ENCODE measurements at regions not wholly inside any gene's neighbourhood (a gene's known extent, or its start where the extent isn't known, plus 50 kb on each side); places are given as distances from the start of the nearest gene placed in this dataset.

DNA sequence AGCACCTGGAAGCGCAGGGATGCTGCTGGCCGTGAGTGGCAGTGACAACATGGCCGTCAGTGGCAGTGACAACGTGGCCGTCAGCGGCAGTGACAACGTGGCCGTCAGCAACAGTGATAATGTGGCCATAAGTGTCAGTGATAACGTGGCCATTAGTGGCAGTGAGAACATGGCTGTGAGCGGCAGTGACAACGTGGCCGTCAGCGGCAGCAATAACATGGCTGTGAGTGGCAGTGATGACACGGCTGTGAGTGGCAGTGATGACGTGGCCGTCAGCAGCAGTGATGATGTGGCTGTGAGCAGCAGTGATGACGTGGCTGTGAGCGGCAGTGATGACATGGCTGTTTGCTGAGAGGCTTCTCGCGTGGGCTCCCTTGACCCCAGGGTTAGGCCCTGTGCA lies 169.8 kb downstream of the ERMARD start:
- H2AFZ ChIP-seq (ENCODE audit: low read length): no peak overlapping the region
- no peak overlapping the region for H3K9ac ChIP-seq (replicated peaks in 1 of 4; ENCODE audit: extremely low read depth in 1 of 4, low read depth in 3 of 4, low read length in 3 of 4)
- POLR2A ChIA-PET (ENCODE audit: partially characterized antibody): no interaction called here
- no peak overlapping the region for H2BK20ac ChIP-seq (ENCODE audit: low read length)
- no peak overlapping the region for H3K4me3 ChIP-seq (ENCODE audit: extremely low read depth in 1 of 4, insufficient read depth in 2 of 4, low read depth in 3 of 4, low read length in 4 of 4)
- no peaks in the 10 kb centered on the region; a peak in 1 of 7 replicates for H3K4me1 ChIP-seq (replicated peaks in 1 of 4; ENCODE audit: control insufficient read depth in 3 of 4, insufficient read depth in 4 of 4, low read length in 3 of 4)
- H3K27me3 ChIP-seq (replicated peaks in 1 of 4; ENCODE audit: control insufficient read depth in 3 of 4, extremely low read depth in 1 of 4, insufficient read depth in 3 of 4, low read length in 3 of 4): no peaks in the 10 kb centered on the region
- peak overlapping the region; percentile 10 for H4K5ac ChIP-seq (ENCODE audit: insufficient read length, low read depth, low read length)
- no peak overlapping the region for H3K27ac ChIP-seq (ENCODE audit: low read depth, low read length)
- H4K20me1 ChIP-seq (replicated peaks in 1 of 2; ENCODE audit: control insufficient read depth in 1 of 2, insufficient read depth in 2 of 2, low read length in 2 of 2): peaks cover 0 to 2% of the 10 kb centered on the region in 2 experiments
- peaks cover 10% of the 10 kb centered on the region; the same call in 1 of the 2 replicates for H3K23me2 ChIP-seq (ENCODE audit: low read depth, low read length)
- H2AK5ac ChIP-seq (ENCODE audit: low read depth, low read length): no peak overlapping the region
- TF ChIP-seq, protein P1, sequence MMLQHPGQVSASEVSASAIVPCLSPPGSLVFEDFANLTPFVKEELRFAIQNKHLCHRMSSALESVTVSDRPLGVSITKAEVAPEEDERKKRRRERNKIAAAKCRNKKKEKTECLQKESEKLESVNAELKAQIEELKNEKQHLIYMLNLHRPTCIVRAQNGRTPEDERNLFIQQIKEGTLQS (IDR thresholded peaks at IDR 0.05; ENCODE audit: insufficient read depth, low read depth, low read length): no peak
- TF ChIP-seq BCL11A (IDR thresholded peaks at IDR 0.05; ENCODE audit: low read depth in 2 of 2, low read length in 2 of 2) (no peak), CREB1 (IDR thresholded peaks at IDR 0.05) (no peak), MAFK (IDR thresholded peaks at IDR 0.05; ENCODE audit: low read depth, low read length) (no peak), JUN (IDR thresholded peaks at IDR 0.05; ENCODE audit: low read depth, low read length) (no peak)
- H4K91ac ChIP-seq (replicated peaks; ENCODE audit: insufficient read length, low read length): peak overlapping the region; percentile 10
- no peak overlapping the region for H3K23ac ChIP-seq (ENCODE audit: insufficient read length)
- CTCF ChIA-PET (ENCODE audit: partially characterized antibody): interaction anchor here (1.2 kb wide), 1 partner anchor 609 kb away, joined by 3 read pairs; no protein-coding TSS in a partner anchor
- peaks cover 0 to 14% of the 10 kb centered on the region in 2 experiments; a peak in 2 of 4 replicates for H3K9me3 ChIP-seq (ENCODE audit: insufficient read depth in 2 of 2, low read depth in 1 of 2, low read length in 1 of 2)
- H3K79me2 ChIP-seq (ENCODE audit: control insufficient read depth in 1 of 2, insufficient read depth in 2 of 2, low read length in 2 of 2): no peaks in the 10 kb centered on the region
- H3K56ac ChIP-seq (replicated peaks; ENCODE audit: insufficient read length, low read depth, low read length): no peak overlapping the region
- peak overlapping the region; percentile 71 for H4K8ac ChIP-seq (ENCODE audit: extremely low read depth, insufficient read depth, low read length)
- peak overlapping the region; percentile 29; the same call in 1 of the 2 replicates for H2BK12ac ChIP-seq (ENCODE audit: low read depth, low read length)
- no peak overlapping the region for H3K18ac ChIP-seq (ENCODE audit: extremely low read depth, low read length)
- H3K4me2 ChIP-seq (ENCODE audit: insufficient read depth in 1 of 2, low read depth in 2 of 2, low read length in 2 of 2): no peak overlapping the region
- H3K79me1 ChIP-seq (ENCODE audit: low read depth, low read length): 0 out of 2 replicates have a peak, but pooled peaks cover 2% of the 10 kb centered on the region
- FAIRE-seq: no peak
- DNase-seq (ENCODE audit: low read depth in 1 of 2, low spot score in 2 of 2): no peak
- no peak overlapping the region for H2BK15ac ChIP-seq (ENCODE audit: low read length)
- H3K14ac ChIP-seq (ENCODE audit: insufficient read length): no peak overlapping the region
- H3K36me3 ChIP-seq (ENCODE audit: control insufficient read depth in 2 of 4, insufficient read depth in 4 of 4, low read length in 3 of 4): no peaks in the 10 kb centered on the region; a peak in 1 of 8 replicates
- WGBS, 2 experiments (ENCODE audit: extremely low coverage in 1 of 2, insufficient coverage in 1 of 2, insufficient read length in 1 of 2, insufficient replicate concordance in 2 of 2, low coverage in 1 of 2, low lambda C conversion rate in 2 of 2, missing lambda C conversion rate in 1 of 2): 94% methylated on average over 20 of the region's 20 CpGs; no CpG with 5 or more reads in 1 of the 2 experiments
- no peak overlapping the region for H2BK120ac ChIP-seq (replicated peaks; ENCODE audit: low read depth, low read length)
- H3K4ac ChIP-seq (replicated peaks; ENCODE audit: insufficient read length, low read depth, low read length): no peak overlapping the region
- peak overlapping the region; percentile 21; the same call in 1 of the 2 replicates for H2BK5ac ChIP-seq (ENCODE audit: low read depth, low read length)

All from H1 (cell line).